Islet precursor cell (in vitro differentiated cells): ENCODE measurements at regions not wholly inside any gene's neighbourhood (a gene's known extent, or its start where the extent isn't known, plus 50 kb on each side); places are given as distances from the start of the nearest gene placed in this dataset.

Experiments
- DNase-seq: peaks from one replicate; pipeline ENCODE4 v3.0.0-alpha.2; 2018

DNA sequence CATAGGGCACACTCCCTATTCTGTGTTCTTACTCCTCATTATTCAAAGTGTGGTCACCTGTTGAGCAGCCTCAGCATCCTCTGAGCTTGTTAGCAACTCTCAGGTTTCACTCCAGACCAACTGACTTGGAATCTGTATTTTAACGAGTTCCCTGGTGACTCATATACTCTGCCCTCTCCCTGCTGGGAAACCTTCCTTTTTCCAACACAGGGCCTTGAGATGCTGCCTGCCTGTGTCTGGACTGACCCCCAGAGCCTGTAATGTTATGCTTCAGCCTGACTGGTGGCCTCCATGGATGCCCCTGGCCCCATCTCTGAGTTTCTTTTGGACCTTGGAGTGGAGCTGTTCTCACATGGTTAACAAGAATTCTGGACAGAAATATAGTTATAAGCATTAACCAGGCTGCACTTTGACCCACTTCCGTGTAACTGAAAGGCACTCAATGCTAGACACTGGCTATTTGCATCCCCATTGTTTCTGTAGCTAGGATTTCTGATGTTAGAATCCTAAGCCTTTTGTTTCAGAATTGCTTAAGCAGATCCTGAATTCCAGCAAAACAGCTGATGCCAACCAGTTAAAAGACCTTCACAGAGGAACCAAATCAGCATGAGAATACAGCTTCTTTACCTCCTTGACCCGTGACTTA lies 262.6 kb downstream of the STIM2 start:
- DNase-seq, result peak; percentile 91

DNA sequence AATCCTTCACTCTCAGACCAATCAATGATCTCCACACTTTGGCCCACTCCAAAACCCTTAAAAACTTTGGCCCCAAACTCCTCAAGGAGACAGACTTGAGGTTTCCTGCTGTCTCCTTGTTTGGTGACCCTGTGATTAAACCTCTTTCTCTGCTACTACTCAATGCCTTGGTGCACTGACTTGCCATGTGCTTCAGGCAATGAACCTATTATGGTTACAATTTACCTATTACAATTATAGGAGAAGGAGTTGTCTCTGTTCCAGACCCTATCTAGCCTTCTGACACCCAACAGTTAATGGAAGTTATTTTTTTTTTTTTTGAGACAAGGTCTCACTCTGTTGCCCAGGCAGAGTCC lies 263.1 kb downstream of the STIM2 start:
- DNase-seq, result no peak

GRCh38 chr4:27126895-27127294 lies 266.3 kb downstream of the STIM2 start:
- DNase-seq, result peak; percentile 79

DNA sequence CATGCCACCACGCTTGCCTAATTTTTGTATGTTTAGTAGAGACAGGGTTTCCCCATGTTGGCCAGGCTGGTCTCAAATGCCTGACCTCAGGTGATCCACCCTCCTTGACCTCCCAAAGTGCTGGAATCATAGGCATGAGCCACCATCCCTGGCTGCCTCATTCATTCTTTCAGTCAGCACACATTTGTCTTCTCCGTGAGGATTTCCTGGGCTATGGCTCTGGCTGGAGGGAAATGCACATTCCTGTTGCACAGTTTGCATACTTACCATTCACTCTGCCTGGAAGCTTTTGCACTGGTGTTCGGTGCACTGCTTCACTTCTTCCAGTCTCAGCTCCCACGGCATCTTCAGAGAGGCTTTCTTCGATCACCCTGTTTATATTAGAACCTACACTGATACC lies 267.8 kb downstream of the STIM2 start:
- DNase-seq, result peak; percentile 77

GRCh38 chr4:27129871-27130366 lies 269.3 kb downstream of the STIM2 start:
- DNase-seq, result peak; percentile 55

- DNase-seq, result no peak
Measured at GRCh38 chr4:27132497-27132896, 271.9 kb downstream of the STIM2 start.

- DNase-seq, result no peak
Measured at GRCh38 chr4:27140486-27140885, 279.8 kb downstream of the STIM2 start.

DNA sequence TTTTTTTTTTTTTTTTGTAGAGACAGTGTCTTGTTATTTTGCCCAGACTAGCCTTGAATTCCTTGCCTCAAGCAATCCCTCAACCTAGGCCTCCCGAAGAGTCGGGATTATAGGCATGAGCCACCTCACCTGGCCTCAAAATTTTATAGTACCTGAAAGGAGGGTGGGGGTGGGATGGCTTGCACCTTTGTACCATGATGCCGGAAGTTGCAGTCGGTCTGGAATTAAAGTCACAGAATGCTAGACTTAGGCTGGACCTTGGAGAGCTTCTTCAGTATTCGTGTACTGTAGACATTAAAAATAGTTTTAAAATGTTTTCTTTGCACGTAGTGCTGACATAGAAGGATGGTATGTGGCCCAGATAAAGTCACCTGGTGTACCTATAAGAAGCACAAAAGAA lies 280.9 kb downstream of the STIM2 start:
- DNase-seq, result no peak

- no peak for DNase-seq
Measured at GRCh38 chr4:27142841-27143240, 282.2 kb downstream of the STIM2 start.

DNA sequence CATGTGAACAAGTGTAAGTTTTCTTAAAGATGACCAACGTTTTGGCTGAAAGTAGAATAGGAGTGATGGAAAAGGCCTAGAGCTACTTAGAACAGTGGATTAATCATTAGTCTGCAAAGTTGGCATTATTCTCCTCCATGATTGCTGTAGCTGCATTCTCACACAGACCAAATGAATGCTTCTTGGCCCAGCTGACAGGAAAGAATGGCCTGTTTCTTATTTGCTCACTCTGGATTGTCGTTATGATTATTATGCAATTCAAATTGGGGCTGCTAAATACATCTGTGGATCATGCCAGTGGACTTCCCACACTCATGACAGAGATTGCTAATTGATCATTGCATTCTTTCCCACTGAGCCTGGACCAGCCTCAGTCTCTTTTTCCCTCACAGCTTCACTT lies 285.0 kb downstream of the STIM2 start:
- no peak for DNase-seq

DNA sequence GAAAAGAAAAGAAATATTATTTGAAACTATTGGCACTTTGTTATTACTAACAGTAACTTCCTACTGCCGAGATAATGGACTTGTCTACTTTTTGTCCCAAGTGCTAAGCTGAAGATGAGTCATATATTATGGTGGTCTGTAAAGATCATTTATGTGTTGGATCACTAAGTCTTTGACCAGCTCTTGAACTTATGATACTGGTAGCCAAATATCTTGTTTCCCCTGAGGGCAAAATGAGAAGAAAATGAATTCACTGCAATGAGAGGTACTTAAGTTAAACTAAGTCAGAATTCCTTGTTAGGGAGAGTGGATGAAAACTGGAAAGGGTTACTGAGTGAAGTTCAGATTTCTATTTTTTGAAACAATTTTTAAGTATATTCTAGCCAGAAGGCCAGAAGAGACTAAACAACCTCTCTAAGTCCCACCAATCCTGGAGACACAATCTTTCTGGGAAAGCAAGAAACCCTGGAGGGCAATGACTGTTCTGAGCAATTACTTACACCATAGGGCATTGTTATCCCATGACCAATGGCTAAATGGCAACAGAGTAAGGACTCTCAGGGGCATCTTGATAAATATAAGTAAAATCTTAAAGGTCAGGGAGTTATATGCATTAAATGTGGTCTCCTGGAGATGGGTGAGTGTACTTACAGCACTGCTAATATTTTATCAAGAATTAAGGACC lies 287.7 kb downstream of the STIM2 start:
- DNase-seq, result no peak

DNA sequence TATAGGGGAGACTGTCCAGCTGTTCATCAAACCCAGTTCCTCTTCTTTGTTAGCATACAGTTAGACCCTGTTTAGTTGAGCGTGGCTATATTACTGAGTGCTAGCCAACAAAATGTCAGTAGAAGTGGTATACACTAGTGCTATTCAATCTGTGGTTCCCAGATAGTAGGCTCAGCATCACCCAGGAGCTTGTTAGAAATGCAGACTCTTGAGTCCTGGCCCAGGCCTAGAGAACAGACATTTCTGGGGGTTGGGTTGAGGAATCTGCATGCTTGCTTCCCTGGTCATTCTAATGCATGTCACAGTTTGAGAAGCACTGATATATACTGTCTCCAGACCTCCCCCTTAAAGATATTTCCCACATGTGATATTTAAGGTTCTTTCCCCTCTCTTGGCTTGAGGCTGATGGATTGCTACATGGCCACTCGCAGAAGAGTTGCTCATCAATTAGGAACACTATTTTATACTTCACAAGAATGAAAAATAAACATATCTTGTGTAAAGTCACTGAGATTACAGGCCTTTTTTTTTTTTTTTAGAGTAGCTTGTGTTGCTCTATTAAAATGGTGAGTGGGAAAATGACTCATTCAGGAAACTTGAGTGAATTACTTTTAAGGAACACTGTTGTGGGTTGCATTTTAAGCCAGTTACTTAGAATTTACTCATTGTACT lies 289.0 kb downstream of the STIM2 start:
- peak; percentile 76 for DNase-seq

DNA sequence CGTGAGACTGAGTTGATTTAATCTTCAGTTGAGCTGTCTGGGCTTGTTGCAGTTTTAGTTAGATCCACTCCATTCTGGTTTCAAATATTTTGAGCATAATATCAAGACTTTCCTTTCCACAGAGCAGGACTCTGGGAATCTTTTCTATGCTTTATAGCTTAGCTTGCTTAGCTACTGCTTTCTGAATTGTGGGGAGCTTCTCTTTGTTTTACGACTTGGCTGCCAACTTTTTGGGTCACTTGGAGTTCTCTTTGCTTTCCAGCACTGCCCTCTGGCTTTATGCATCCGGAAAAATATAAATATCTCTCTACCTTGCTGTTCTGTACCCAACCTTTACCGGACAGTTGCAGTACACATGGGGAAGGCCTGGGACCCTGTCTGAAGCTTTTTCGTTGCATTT lies 292.1 kb downstream of the STIM2 start:
- no peak for DNase-seq

DNA sequence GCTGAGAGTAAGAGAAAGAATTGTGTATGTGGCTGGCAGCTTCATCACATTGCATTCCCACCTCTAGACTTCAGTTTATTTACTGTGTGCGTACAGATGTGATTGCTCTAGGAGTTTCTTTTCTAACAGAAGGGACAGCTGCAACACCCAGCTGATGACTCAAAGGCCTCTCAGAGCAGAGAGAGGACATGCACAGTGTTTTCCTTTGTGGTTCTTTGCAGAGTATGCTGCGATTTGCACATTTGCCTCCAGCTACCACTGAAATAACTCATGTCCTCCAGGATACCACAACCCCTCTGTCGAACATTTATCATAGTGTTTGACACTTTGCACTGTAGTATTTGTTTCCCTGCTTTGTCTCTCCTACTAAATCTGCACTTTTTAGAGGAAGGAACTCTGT lies 294.1 kb downstream of the STIM2 start:
- DNase-seq, result peak; percentile 89

DNA sequence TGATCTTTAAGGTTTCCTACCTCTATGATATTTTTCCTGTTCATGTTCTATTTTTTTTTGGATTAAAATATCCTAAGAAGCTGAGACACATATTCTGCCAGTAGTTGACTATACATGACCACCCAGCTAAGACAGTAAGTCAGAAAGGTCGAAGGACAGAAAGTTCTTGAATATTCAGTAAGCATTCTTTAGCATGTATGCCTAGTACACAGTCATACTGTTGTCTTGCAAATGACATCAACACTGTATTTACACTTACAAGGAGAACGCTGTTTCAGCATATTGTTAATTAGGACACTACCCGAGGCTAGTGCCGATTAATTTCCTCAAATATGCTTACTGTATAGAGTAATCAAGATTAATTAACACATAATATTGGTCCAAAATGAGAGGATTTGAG lies 300.6 kb downstream of the STIM2 start:
- DNase-seq, result no peak

DNA sequence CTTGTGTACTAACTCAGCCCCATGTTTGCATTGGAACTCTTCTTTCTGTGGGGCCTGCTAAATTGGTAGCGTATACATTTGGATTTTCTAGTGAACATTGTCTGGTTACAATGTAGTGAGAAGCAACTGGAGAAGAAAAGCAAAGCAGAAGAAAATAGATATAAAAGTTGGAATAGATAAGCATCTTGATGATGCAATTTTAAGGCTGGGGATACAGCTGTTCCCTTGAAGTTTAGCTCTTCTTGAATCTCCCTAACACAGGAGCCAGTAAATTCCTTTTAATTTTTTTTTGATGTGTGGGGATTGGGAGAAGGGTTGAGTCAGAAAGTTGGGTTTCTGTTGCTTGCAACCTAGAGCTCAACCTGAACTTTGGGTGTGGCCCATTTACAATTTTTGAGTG lies 308.1 kb downstream of the STIM2 start:
- DNase-seq, result no peak

DNA sequence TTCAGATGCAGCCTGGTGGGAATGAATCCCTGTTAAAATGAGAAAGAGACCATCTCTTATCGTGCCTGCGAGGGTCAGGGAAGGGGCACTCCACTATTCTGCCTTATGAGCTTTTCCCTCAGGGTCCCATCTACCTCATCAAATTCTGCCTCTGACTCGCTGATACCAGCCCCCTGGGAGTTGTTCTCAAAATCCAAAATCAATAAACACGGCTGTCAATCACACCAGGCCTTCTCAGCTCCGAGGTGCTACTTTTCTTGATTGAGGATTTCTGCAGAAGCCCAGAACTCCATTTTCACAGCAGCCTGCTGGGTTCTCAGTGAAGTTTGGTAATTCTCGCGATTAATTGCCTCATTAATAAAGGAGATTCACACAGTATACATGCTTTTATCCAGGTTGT lies 312.6 kb downstream of the STIM2 start:
- DNase-seq, result no peak

GRCh38 chr4:27176400-27176799 lies 315.8 kb downstream of the STIM2 start:
- peak; percentile 62 for DNase-seq

- peak; percentile 55 for DNase-seq
Measured at GRCh38 chr4:27176881-27177280, 316.2 kb downstream of the STIM2 start.

GRCh38 chr4:27178061-27178460 lies 317.4 kb downstream of the STIM2 start:
- no peak for DNase-seq

DNA sequence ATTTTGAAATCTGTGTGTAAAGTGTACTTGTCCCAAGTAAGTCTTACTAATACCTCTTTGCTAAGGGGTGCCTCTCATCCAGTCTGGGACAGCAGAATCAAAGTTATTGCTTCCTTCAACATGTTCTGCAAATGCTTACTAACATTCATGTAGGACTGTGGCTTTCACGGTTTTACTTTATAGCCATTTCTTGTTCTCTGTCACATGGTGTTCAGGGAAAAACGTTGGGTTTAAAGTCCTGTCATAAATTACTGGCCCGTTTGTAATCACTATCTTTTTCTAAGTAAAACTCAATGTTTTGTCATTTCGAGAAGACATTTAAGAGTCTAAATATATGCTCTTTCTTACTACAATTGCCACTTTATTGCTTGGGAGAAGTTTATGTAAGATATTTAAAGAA lies 321.1 kb downstream of the STIM2 start:
- DNase-seq, result no peak

DNA sequence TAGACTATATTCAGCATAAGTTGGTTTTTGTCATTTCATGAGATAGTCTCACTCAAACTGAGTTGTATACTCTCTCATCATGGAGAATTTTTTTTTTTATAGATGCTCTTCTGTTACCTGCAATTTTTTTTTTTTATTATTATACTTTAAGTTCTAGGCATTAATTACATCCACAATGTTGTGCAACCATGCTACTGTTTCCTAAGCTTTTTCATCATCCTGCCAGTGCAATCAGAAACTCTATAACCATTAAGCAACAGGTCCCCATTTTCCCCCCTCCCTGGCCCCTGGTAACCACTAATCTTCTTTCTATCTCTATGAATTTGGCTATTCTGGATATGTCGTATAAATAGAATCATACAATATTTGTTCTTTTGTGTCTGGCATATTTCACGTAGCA lies 321.6 kb downstream of the STIM2 start:
- no peak for DNase-seq

DNA sequence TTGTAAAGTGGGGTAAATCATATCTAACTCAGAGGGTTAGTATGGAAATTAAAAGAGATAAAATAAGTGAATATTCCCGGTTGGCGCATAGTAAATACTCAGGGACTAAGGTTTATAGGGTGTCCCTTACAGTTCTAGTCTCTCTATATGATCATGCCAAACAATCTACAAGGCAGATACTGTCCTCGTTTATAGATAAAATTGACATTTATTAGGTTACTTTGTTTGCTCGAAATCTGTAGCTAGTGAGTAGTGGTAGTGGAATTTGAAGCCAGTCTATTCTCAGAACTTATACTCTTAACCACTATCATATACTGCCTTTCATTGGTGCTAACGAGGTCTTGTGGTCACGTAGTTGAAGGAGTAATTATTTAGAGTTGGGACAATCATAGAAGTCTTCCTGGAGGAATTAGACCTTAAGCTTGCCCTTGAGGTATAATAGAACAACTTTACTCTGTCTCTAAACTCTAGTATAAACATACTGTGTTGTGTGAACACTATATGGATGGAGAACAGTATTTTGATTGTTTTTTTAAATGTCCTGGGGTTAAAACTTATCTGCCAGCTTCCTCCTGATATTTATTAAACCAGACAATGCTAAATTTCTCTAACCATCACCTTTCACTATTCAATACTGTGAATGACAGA lies 324.0 kb downstream of the STIM2 start:
- no peak for DNase-seq

DNA sequence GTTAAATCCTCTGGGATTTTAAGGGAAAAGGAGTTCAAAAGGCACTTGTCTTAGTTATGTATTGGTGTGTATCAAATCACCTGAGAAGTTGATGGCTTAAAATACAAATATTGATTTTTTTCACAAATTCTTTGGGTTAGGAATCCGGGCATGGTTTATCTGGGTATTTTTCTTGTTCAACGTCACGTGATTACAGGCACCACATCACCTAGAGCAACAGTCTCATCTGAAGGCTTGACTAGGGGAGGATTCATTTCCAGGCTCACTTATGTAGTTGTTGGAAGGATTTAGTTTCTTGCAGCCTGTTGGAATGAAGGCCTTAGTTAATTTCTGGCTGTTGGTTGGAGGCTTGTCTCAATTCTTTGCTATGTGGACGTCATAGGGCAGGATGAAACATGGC lies 326.1 kb downstream of the STIM2 start:
- no peak for DNase-seq
